ENCODE measurements at regions not wholly inside any gene's neighbourhood (a gene's known extent, or its start where the extent isn't known, plus 50 kb on each side); places are given as distances from the start of the nearest gene placed in this dataset.

GRCh38 chr6:169960521-169960885, 209.1 kb downstream of the ERMARD start:
- no peak for DNase-seq

GRCh38 chr6:169960003-169960344, 208.6 kb downstream of the ERMARD start:
- DNase-seq = no peak

DNA sequence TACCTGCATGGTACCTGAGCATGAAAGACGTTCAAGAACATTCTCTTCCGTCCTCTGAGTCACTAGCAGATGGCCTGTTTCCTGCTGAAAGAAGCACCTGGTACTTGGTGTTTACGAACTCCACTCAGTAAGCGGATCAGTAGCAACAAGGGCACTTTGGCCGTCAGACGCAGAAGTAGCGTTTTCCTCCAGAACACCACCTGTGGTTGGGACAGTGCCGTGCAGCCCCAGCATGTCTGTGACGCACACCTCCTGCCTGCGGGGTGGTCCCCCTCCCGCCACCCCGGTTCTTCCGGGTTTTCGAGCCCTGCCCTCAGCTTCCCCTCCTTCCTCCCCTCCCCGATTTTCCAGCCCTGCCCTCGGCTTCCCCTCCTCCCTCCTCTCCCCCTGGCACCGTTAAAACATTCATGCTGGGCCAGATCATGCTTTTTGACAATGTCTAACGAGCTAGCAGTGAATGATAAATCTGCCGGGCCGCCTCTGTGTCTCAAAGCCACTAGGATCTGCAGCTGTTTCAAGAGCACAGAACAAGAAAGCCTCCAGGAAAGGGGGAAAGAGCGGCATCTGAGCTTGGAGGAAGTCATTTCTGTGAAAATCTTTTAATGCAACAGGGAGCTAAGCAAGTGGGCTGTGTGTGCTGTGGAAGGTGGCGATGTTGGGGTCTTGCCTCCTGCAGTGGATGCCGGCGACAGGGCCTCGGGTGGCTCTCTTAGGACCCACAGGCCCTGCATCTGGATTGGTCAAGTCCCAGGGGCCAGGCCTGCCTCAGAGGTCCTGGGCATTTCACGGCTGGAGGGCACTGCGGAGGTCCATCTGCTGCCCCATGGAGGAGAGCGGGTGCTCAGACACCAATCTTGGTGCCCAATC, 207.9 kb downstream of the ERMARD start:
- peak; percentile 12 to 78 (median 46) for DNase-seq

DNA sequence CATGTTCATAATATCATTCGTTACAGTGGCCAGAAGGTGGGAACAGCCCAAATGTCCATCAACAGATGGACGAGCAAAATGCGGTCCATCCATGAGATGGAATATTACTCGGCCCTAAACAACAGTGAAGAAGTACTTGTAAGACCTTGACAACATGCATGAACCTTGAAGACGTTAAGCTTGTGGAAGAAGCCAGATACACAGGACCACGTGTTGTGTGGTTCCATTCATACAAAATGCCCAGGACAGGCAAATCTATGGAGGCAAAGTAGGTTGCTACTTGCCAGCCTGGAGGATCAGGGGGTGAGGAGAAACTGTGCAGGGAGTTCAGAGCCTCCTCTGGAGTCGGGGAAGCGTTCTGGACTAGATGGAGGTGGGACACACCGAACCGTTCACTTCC, 207.1 kb downstream of the ERMARD start:
- no peak for DNase-seq

DNA sequence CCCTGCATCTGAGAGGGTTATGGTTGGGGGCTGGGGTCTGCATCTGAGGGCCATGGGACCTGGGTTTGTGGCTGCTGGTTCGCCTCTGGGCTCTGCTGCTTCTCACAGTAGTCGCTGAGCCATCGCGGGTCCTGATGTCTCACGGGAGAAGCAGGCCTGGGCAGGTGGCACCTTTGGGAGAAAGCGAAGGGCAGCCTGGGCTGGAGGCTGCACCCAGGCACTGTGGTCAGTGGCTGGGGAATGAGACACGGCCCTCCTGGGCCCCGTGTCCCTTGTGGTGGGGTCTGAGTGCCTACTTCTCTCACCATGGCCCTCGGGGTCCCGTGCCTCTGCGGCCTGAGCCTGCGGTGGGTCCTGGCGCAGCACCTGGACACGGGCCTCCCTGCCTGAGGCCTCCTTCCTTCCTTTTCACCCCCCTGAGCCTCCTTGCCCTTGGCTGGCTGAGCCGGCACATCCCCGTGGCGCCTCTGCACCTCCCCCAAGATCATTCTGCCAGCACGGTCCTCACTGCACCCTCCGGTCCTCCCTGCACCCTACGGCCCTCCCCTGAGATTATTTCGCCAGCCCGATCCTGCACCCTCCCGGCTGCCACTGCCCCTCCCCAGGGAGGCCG, 206.0 kb downstream of the ERMARD start:
- no peak for DNase-seq

- no peak for DNase-seq
Observed at GRCh38 chr6:169956580-169956979, 205.2 kb downstream of the ERMARD start.

GRCh38 chr6:169955731-169956437, 204.5 kb downstream of the ERMARD start:
- DNase-seq = no peak

GRCh38 chr6:169954977-169955376, 203.6 kb downstream of the ERMARD start:
- no peak for DNase-seq

GRCh38 chr6:169953686-169954085, 202.3 kb downstream of the ERMARD start:
- DNase-seq = no peak

- DNase-seq = peak in 4 of 6 experiments; percentile 6 to 43 (median 16)
Observed at GRCh38 chr6:169950558-169950957, 199.1 kb downstream of the ERMARD start.

DNA sequence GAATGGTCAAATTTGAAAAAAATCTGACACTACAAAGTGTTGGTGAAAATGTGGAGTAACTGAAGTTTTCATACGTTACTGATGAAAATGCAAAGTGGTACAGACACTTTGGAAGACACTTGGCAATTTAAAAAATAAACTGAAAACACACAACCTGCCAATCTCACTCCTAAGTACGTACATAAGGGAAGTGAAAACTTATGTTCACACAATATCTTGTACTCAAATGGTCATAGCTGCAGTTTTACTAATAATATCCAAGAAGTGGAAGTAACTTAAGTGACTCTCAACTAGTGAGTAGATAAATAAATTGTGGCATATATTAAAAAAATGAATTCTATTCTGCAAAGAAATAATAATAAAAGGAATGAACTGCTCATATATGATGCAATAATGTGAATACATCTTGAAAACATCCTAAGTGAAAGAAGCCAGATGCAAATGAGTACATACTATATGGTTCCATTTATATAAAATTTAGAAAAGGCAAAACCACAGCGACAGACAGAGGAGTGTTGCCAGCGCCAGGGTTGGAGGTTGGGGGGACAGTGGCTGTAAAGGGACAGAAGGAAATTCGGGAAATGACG, 198.2 kb downstream of the ERMARD start:
- no peak for DNase-seq

GRCh38 chr6:169946971-169947370, 195.5 kb downstream of the ERMARD start:
- no peak for DNase-seq

GRCh38 chr6:169945117-169945516, 193.7 kb downstream of the ERMARD start:
- DNase-seq = no peak

DNA sequence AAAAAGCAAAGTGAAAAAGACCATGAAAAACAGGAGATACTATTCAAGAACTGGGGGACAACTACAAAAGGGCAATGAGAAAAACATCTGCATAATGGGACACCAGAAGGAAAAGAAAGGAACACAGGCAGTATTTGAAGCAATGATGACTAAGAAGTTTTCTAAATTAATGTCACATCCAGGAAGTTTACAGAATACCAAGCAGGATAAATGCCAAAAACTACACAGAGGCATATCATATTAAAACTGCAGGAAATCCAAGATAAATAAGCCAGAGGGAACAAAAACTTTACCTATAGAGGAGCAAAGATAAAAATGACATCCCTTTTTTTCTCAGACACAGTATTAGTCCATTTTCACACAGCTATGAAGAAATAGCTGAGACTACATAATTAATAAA, 193.0 kb downstream of the ERMARD start:
- no peak for DNase-seq

- no peak for DNase-seq
Observed at GRCh38 chr6:169944061-169944337, 192.6 kb downstream of the ERMARD start.

DNA sequence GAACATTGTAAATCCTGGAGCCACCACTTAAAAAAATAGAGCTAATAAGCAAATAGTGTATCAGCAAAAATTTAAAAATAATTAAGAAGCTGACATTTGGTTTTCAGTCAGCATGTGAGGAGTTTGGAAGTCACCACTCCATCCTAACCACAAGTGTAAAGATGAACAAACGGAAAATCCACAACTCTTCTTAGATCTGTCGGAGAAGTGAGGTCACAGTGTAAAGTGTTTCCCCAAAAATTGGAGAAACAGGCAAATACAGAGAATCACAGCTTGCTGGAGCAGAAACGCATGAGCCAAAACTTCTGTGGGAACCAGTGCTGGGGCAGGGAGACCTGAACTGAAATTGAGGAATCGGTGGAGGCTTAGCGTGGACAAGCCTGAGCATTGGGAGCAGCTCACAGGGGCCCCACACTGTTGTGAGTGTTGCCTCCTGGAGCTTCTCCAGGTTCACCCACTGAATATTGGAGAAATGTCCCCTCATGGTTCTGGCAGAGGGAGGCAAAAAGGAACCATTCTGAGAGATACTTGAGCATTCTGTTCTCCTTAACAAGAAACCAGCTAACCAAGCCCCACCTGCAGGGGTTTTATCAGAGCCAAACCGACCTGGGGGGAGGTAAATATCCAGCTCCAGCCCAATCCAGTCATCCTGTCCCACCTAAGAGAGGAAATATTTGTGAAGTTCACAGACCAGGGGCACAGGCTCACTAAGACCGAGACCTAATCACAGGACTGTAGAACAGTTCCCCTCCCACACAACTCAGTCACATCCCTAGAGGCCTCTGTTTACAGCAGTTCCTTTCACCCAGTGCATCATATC, 192.0 kb downstream of the ERMARD start:
- DNase-seq = no peak

GRCh38 chr6:169942173-169942572, 190.8 kb downstream of the ERMARD start:
- DNase-seq = no peak

DNA sequence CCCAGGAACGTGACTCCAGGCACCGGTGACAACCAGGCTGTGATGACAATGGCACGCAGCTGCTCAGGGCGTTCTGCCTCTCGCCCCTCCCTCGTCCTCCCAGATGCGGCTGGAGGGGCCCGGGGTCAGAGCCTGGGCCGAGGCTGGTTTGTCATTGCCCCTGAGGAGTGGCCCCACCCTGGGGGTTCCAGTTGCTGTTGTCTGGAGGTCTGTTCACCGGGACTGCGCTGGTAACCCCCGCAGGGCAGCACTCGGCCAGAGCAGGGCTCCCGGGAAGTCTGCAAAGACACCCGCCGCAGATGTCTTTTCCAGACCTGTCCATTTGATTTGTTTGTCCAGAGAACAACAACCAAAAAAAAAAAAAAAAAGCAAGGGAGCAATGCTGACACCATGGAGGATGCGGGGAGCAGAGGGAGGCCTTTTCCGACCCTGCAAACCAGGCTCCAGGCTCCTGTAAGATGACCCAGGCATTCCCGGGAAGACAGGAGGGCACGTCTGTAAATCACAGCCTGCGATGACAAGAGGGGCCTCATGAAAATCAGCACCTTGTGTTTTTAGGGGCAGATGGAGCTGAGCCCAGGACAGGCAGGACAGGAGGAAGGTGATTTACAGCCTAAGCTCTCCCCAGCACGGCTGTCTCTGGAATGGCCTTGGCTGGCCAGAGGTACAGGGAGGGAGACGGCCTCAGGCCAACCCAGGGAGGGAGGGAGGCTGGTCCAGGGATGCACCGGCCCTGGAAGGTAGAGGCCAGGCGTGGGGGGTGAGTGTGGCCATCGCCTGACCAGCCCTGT, 189.3 kb downstream of the ERMARD start:
- DNase-seq = no peak

- no peak for DNase-seq
Observed at GRCh38 chr6:169939554-169940164, 188.2 kb downstream of the ERMARD start.

DNA sequence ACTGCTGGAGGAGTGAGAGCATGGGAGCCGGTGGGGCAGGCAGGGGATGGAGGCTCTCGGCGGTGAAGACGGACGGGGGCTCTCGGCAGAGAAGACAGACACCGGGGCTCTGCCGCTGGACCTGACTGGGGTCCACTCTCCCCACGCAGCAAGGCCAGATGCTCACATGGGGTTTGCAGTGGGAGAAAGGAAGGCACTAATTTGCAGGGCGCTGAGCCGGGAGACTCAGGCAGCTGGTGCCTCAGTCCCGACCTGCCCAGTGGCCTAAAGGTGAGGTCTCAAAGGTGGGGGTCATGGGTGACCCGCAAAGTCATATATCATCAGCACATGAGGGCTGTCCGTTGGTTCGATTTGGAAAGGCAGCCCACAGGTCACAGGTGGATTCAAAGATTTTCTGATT, 187.3 kb downstream of the ERMARD start:
- DNase-seq = no peak

DNA sequence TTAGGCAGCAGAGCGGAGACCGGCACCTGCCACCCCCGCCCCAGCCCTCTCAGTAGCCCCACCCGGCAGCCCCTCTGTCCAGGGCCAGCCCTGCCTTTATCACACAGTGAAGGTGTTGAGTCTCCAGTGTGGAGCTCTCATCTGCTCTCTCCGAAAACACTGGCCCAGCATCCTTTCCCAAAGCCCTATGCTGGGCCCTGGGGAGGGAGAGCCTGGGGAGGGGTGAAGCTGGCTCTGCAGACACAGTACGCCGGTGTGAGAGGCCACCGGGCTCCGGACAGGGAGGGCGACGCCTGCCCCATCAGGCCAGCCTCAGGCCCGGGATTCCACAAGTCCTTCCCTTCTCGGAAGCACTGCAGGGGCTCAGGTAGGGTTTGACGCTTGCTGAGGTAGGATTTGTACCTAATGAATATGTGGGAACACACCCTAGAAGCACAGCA, 186.9 kb downstream of the ERMARD start:
- no peak for DNase-seq

All from stimulated activated naive CD4-positive, alpha-beta T cell (primary cell).